CD4-positive, alpha-beta T cell treated with Interleukin-6 at 100 ng/mL for 8 hours (primary cell): ENCODE measurements at regions not wholly inside any gene's neighbourhood (a gene's known extent, or its start where the extent isn't known, plus 50 kb on each side); places are given as distances from the start of the nearest gene placed in this dataset.

Experiments
- DNase-seq: peaks from one replicate; pipeline ENCODE4 v3.0.0-alpha.2; 2020; ENCODE audit warnings: mixed read lengths, low spot score

DNA sequence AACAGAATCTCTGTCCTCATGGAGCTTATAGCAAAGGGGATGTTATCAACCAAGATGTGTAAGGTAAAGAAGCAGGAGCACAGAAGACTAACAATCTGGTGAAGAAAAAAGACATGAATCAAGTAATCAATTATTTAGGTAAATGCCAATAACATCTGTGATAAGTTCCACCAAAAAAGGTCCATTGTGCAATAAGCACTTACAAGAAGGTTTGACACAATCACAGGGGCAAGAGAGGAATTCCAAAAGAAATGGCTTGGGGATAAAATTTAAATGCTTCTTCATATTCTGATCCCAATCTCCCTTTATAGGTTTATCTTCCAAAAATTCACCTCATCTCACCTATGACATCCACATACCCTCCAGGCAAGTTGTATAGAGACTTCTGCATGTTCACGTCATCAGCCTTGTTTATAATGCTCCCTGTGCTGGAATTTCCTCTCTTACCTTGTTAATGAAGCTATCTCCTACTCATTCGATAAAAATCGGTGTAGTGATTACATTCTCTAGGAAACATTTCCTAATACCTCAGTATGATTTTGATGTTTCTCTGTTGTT is 53.6 kb upstream of the DPT start:
- no peak for DNase-seq

DNA sequence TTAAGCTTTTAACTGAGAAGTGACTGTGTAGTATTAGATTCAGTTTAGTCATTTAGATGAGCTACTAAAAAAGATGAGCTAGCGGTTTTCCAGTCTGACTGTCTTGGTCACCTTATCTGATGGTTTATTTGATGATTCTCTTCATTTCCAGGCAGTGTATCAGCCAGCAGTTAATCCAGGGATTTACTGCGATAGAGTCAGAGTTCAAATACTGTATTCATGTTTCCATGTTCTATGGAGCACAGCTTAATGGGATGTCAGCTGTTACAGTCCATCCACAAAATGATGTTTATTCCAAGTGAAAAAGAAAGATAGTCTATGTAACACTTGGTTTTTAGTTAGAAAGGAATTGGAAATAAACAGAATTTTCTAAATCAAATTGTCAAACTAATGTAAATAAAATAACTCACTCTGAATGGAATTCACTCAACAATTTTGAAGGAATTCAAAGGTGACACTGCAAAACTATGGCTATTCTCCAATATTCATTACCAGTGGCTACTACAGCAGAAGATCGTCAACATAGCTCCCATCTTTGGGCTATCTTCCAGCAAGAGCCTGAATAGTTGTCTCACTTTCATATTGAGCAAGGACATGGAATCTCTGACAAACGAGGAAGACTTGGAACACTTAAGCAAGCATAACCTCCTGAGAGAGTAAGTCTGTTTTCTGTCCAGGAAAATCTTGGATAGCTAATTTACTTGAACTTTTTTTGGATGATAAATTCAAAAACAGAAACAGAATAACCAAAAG is 54.6 kb upstream of the DPT start:
- DNase-seq, result no peak

DNA sequence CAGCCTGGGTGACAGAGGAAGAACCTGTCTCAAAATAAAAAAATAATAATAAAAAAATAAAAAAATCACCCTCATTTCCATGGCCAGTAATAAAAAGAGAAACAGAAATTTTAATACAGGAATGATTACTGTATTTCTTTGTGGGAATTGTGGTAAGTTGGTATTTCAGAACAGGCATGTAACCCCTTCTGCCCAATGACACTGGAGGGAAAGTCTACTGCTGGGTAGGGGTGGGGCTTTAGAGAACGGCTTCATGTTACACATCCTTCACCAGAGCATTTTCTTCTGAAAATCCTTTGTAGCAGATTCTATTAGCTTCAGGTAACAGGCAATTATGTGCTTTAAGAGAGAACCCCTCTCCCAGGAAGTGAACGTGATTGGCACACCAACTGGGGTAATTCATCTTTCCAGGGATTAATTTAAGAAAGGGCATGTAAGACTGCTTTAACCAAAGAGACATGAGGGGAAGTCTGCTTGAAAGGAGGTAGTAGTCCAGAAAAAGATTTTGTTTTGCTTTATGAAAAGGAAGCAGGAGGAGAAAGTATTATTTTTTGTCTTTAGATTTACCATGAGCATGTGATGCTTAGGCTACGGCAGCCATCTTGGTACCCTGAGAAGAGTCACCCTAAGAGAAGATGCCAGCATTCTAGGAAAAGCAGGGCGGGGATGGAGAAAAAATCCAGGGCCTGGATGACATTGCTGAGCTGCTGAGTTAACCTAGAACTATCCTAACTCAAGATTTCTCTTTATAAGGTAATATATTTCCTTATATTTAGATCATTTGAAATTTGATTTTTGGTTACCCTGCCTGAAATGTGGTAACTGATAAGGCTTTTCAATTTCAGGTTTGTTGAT is 57.7 kb upstream of the DPT start:
- no peak for DNase-seq

DNA sequence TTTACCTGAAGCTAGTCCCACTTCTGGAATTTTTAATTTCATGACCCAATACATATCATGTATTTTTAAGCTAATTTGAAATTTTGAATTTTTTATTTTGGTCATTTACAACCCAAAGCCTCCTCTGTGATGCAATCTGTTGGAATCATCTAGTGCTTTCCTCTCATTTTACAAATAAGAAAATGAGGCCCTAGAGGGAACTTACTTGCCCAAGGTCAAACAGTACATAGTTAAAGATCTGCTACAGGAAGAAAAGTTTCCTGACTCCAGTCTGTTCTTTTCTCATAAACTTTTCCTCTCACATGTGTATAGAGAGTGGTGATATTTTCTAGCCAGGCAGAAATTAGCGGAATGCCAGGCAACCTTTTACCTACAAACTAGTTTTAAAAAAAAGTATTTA is 59.3 kb upstream of the DPT start:
- DNase-seq, result no peak

DNA sequence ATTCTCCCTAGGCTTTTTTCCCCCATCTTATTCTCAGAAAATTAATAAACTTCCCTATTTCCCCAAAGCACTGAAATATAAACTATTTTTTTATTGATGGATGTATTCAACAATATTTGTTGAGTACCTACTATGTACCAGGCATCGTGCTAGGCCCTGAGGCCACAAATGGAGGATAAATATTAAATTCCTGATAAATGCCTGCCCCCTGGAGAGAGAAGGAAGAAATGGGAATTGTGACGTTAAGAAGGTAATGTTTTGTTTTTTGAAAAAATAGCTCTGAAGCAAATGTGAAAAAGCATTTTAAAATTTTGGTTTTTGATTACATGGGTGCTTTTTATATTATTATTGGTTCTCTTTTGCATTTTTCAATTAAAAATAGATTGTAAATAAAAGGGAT is 60.5 kb upstream of the DPT start:
- no peak for DNase-seq

DNA sequence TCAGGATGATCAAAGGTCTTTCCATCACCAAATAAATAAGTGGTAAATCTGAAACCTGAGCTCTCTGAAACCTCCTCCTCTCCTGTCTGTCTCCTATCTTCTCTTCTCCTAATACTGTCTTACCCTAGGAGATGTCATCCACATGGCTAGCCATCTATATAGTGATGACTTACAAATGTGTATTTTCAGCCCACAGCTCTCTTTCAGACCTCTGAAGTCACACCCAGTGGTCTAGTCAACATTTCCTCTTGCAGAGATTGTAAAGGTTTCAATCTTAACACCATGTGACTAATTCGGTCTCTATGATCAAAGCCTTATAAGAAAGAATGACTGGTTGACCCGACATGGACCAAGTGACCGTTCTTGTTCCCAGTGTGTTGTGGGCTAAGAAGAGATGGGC is 63.1 kb upstream of the DPT start:
- DNase-seq, result no peak

DNA sequence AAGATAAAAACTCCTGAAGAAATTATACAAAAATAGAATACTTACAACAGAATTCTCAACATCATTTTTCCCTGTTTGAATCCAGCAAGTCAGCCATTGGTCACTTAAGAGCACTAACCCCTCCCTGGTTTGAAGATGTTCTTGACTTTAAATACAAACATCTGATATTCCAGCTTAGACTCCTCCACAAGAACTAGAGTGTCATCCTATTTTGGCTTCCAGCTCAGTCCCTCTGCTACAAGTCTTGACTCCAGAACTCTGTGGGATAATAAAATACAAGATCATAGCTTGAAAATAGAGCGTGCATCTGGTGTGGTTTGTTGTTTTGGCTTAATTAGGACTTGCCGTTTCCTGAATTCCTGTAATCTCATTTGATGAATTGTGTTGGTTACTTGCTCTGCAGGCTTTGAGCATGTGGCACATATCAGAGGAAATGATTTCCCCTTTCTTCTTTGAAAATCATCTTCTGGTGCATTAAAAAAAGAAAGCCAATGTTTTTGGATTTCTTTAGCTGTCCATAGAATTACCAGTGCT is 63.7 kb upstream of the DPT start:
- no peak for DNase-seq

DNA sequence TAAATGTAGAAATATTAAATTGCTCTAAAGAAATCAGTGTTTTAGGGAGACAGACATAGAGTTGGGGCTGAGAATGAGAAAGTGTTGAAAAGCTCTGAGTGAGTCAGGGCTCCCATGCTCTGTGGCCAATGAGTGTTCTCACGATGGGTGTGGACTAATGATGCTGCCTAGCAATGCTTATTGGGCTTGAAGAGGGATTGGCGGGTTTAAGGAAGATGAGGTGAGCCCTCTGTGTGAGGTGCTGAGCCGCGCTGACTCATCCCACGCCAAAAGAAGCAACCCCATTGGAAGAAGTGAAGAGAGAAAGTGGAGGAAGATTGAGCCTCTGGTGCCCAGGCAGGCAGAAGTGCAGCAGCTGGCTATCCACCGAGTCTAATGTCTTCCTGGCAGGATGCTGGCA is 65.1 kb upstream of the DPT start:
- no peak for DNase-seq

DNA sequence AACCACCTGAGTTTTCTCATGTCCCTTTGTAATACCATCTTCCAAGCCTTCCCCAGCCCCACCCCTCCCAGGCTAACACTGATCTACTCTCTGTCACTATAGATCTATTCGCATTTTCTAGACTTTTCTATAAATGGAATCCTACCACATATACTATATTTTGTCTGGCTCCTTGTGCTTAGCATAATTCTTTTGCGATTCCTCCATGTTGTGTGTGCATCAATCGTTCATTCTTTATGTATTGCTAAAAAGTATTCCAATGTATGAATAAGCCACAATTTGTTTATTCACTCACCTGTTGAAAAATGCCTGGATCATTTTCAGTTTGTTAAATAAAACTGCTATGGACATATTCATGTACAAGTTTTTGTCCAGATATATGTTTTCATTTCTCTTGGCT is 66.7 kb upstream of the DPT start:
- DNase-seq, result no peak

DNA sequence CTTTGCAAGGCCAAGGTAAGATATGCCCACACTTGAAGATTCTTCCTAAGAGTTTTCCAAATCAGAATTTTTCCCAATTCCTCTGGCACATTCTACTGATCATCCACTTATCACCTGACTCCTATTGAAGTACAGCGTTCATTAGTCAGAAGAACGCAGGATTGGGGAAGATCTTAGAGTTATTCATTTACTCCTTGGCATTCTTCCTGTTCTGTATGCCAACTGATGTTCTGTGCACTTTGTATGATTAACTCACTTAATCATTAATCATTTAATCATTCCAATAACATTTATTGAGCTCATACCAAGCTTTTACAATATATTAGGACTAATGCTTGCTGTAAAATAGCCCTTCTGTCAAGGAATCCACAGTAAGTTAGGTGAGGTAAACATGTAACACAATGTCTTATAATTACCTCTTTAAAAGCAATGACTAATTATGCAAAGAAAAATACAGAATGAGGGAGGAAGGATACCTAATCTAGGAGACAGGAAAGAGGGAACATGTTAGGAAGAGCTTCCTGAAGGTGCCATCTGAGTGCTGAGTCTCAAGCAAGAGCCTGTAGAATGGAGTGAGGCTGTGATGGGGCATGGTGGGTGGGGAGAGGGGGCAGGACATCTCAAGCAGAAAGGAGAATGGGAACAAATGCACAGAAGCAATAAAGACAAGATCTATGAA is 71.1 kb upstream of the DPT start:
- DNase-seq, result no peak

DNA sequence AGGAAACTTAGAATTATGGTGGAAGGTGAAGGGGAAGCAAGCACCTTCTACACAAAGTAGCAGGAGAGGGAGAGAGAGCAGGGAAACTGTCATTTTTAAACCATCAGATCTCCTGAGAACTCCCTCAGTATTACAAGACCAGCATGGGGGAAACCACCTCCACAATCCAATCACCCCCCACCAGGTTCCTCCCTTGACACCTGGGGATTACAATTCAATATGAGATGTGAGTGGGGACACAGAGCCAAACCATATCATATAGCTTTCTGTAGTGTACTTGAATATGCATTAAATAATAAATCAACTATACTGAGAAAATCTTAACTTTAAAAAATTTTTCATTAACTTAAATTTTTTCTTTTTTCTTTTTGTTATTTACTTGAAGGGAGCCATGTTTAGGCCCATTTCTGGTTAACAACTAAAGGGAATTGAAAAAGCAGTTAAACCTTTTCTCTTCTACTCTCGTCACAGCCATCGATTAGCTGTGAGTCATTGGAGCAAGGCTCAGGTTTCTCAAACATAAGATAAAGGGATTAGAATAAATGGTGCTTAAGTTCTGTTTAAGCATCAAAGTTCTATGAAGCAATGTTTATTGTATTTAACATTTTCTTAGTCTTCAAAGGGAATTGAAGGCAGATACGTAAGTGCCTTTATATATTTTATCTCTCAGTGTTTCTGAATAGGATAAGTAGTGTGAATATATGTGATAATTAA is 72.2 kb upstream of the DPT start:
- no peak for DNase-seq

DNA sequence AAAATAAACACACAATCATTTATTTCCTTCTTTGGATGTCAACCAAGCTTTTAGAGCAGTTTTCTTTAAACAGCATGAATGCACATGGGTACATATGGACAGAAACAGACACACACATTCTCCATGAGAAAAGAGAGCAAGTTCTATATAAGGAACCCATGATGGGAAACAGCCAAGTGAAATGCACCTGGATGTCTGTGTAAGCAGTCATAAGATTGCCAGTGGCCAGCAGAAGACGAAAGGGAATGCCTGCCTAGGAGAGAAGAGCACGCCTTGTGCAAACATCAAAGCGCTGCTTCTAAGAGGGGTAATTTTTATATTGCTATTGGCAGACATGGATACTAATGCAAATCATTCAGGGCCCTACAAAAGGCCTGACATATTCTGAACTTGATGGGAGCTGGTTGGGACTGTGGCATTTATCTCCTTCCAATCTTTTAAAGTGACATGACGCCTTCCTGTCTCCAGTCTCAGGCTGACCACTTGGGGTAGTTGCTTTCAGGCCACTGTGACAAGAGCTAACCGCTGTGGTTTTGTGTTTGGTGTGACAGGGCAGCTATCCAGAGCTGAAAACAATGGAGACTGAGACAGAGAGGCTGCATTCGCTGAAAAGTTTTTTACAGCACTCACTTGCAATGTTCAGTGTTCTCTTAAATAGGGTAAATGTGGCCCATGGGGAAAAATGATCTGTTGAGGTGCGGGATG is 75.0 kb upstream of the DPT start:
- no peak for DNase-seq

DNA sequence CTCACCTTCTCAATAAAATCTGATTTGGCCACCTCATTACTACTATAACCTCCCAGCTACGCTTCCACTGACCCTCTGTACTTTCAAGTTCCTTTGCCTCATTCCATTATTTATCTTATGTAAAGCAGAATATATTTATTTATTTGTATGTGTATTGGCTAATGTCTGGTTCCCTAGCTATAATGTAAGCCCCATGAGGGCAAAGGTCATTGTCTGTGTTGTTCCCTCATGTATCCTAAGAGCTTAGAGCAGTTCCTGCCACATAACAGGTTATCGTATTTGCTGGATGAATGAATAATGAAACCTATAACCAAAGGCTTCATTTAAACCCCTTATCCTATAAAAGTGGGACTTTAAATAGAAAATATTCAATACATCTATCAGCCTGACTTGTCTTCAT is 77.9 kb upstream of the DPT start:
- no peak for DNase-seq

DNA sequence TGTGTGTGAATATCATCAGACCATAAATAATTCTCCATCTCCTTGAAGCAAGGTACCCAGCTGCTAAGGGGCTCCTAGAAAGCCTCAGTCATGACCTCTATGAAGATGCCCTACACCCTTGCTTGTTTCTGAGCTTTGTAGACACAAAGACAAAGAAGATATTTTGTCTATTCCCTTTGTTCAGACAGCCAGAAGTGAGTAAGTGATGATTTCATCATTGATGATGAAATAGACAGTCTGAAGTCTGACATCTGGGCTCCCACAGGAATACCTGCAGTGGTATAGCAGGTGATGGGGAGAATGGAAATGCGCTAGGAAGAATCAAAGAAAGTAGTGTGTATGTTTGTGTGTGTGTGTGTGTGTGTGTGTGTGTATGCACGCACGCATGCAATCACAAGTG is 82.2 kb upstream of the DPT start:
- DNase-seq, result no peak

DNA sequence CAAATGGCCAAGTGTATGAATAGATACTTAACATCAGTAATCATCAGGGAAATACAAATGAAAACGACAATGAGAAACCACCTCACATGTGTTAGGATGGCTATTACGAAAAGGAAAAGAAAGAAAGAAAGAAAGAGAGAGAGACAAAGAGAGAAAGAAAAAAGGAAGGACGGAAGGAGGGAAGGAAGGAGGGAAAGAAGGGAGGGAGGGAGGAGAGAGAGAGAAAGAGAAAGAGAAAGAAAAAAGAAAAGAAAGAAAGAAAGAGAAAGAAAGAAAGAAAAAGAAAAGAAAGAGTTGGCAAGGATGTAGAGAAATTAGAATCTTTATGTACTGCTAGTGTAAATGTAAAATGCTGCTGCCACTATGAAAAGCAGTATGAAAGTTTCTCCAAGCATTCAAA is 90.7 kb upstream of the DPT start:
- DNase-seq, result no peak

DNA sequence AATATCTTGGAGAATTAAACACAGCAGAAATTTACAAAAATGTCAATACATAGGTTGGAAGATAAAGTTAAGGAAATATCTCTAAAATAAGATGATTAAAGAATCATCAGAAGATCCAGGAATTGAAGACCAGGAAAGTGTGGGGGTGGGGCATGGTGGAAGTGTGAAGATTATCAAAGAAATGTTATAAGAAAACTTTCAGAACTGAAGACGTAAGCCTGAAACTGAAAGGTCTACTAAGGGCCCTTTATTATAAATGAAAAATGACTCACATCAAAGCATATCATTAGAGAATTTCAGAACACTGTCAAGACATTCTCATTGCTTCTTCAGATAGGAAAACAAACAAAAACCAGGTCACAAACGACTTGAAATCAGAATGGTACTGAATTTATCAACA is 92.4 kb upstream of the DPT start:
- DNase-seq, result no peak

DNA sequence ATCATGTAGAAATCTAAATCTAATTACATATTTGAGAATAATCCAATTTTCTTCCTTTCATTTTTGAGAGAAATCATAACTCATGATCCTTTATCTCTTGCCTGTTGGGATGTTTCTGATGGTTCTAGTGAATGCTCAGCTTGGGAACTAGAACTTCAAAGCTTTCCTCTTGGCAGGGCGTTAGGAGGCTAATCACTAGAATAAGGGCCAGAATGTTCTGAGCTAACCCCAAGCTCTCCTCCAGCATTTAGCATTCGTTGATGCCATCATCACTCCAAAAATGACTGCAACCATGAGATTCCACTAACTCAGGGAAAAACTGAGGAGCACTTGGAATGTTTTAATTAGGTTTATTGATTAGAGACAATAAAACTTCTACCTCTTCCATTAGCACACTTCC is 93.9 kb upstream of the DPT start:
- no peak for DNase-seq

DNA sequence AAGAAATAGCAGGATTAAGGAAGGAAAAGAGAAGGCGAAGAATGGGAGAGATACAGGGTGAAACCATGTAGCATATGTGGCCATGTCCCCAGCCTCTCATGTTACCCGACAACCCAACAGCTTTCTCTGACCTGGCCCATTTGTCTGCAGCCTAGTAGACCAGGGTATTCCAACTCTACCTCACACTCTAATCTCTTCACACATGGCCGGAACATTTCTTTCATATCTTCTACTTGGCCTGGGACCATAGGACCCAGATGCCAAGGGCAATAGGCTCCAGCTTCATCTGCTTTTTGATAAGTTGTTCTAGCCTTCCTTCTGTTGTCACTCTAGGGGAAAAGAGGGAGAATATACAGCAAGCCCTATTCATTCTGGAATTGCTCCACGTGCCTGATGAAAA is 95.0 kb upstream of the DPT start:
- DNase-seq, result no peak

DNA sequence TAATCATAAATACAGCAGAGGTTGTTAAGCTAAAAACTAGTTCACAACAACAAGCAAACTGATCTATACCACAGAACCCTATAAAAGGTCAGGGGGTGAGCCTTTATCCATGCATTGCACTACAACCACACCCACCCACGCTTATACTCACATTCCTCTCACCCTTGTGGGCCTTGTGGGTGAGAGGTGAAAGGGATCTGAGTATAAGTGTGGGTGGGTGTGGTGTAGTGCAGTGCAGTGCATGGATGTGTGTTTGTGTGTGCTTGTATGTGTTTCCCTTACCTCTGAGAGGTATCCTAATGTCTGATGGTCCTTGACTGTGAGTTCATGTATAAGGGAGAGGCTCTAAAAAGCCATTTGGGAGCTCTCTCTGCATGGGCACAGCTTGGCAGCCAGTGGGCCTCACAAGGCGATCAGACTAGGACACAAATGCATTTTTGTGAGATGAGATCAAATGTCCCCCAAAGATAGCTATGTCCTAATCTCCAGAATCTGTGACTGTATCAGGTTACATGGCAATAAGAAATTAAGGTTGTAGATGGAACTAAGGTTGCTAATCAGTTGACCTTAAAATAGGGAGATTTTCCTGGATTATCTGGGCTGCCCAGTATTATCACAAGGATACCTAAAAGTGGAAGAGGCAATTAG is 95.5 kb upstream of the DPT start:
- no peak for DNase-seq

DNA sequence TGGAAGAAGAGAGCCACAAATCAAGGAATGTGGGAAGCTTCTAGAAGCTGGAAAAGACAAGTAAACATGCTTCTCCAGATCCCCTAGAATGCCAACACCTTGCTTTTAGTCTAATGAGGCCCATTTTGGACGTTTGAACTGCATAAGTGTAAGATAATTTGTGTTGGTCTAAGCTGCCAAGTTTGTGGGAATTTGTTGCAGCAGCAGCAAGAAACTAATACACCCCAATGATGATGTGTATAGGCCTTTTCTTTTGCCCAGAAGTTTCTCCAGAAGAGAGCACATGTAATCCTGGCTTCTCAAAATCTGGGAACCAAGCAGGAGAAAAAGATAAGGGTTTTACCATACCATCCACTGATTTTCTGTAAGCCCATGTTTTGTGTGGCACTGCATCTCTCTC is 96.1 kb upstream of the DPT start:
- no peak for DNase-seq

DNA sequence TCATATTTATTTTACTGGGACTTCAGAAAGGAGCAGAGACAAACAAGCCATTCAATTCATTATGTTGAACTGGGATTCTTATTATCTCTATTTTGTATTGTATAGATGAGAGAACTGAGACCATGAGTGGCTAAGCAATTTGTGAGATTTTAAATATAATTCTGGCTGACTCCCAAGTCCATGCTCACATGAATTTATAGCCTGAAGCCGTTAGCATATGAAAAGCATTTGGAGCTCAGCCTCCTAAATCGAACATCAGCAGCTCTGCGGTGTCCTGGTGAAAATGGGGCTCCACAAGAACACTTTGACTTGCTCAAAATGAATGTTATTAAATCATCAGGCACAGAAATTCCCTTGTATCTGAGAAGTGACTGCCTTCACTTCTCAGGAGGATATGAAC is 96.8 kb upstream of the DPT start:
- DNase-seq, result no peak
